ENCODE measurements at regions not wholly inside any gene's neighbourhood (a gene's known extent, or its start where the extent isn't known, plus 50 kb on each side); places are given as distances from the start of the nearest gene placed in this dataset.

- no peak for TF ChIP-seq CTCF (IDR thresholded peaks at IDR 0.05)
- TF ChIP-seq POLR2AphosphoS5 (IDR thresholded peaks at IDR 0.05) = no peak
- no peak for TF ChIP-seq POLR2A (IDR thresholded peaks at IDR 0.05)
Observed at GRCh38 chr5:125446986-125447385, 700.5 kb upstream of the ZNF608 start.

All from sigmoid colon (tissue), 4 donors.